Fibroblast of the aortic adventitia (primary cell): ENCODE measurements at regions not wholly inside any gene's neighbourhood (a gene's known extent, or its start where the extent isn't known, plus 50 kb on each side); places are given as distances from the start of the nearest gene placed in this dataset.
"Not testable (repeated sequence)": the region's sequence is repeated elsewhere in the genome, so short reads cannot be mapped to it uniquely, and the experiment has no call there.

ENCODE experiments used
- DNase-seq: peaks from one replicate; pipeline ENCODE4 v3.0.0-alpha.2; 2010; ENCODE audit warnings: low read depth
- H3K4me3 ChIP-seq: 2 replicates; pipeline ENCODE4 v1.5.1; 2011; ENCODE audit warnings: low read depth, mild to moderate bottlenecking, control low read depth, low read length, moderate library complexity
- CTCF ChIP-seq: IDR thresholded peaks from 2 replicates; pipeline ENCODE4 v1.5.1; 2011; ENCODE audit warnings: mild to moderate bottlenecking, low read length, control low read depth, inconsistent platforms; ENCODE audit not compliant: insufficient read depth

- H3K4me3 ChIP-seq: no peak overlapping the region
- DNase-seq: no peak
- no peak for TF ChIP-seq CTCF
Measured at GRCh38 chr6:97771372-97771771, 488.4 kb upstream of the MMS22L start.

GRCh38 chr6:97775012-97775411 lies 492.0 kb upstream of the MMS22L start:
- no peak for DNase-seq

GRCh38 chr6:97778290-97779038 lies 495.4 kb upstream of the MMS22L start:
- H3K4me3 ChIP-seq: no peak overlapping the region
- no peak for TF ChIP-seq CTCF
- DNase-seq: no peak

More at GRCh38 chr6:97775012-97775411, 492.0 kb upstream of the MMS22L start:
- H3K4me3 ChIP-seq: no peak overlapping the region
- TF ChIP-seq CTCF: no peak

DNA sequence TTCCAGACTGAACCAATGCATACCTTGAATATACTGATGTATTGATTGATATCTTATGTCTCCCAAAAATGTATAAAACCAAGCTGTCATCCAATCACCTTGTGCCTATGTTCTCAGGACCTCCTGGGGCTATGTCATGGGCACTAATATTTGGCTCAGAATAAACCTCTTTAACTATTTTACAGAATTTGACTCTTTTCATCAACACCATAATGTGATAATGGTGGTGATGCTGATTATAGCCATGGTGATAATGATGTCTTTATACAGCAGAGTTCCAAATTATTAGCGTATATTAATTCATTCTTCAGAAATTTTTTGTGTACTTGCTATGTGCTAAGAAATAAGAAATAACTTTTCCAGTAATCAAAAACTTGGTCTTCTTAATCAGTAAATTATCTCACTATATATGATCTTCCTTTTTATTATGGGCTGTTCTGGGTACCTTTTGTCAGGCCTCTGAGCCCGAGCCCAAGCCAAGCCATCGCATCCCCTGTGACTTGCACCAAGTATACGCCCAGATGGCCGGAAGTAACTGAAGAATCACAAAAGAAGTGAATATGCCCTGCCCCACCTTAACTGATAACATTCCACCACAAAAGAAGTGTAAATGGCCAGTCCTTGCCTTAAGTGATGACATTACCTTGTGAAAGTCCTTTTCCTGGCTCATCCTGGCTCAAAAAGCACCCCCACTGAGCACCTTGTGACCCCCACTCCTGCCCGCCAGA lies 496.2 kb upstream of the MMS22L start:
- H3K4me3 ChIP-seq: not testable (repeated sequence)

DNA sequence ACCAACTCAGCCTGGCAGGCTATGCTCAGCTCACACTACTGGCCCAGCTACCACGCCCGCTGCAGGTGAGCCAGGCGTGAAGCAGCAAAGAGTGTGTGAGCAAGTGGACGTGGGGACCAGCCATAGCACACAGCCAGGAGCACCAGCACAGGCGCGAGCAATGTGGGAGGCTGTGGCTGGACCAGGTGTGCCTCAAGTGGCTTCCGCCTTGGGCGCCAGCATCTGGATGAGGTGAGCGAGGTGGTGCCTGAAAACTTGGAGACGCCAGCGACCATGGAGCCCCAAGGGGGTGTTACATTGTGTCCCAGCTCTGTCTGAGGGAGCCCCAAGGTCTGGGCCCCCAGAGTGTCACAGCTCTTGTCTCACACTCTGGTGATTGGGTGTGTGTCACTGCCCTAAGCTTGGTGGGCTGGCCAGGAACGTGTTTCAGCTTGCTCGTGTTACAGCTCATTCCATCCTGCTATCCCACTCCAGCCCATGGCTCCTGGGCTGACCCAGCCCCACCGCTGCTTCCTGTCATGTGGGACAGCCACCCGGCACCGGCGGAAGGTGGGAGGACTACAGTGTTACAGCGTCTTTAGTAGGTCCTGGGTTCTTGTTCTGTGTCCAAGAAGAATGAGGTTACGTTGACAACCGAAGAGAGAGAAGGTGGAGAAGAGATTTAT lies 508.0 kb upstream of the MMS22L start:
- no peak for DNase-seq
- no peak for TF ChIP-seq CTCF
- H3K4me3 ChIP-seq: no peak overlapping the region

More for the DNA sequence above, 496.2 kb upstream of the MMS22L start:
- not testable (repeated sequence) for DNase-seq

- no peak for DNase-seq
- no peak for TF ChIP-seq CTCF
- H3K4me3 ChIP-seq: no peak overlapping the region
Measured at GRCh38 chr6:97805596-97805995, 522.6 kb upstream of the MMS22L start.

- no peak for TF ChIP-seq CTCF
- no peak overlapping the region for H3K4me3 ChIP-seq
- no peak for DNase-seq
Measured at GRCh38 chr6:97812940-97813339, 529.9 kb upstream of the MMS22L start.
